ENCODE measurements at regions not wholly inside any gene's neighbourhood (a gene's known extent, or its start where the extent isn't known, plus 50 kb on each side); places are given as distances from the start of the nearest gene placed in this dataset.

GRCh38 chr3:153330901-153331300, 168.9 kb downstream of the RAP2B start:
- no peak for TF ChIP-seq CTCF (IDR thresholded peaks at IDR 0.05)
- no peak for TF ChIP-seq EZH2 (IDR thresholded peaks at IDR 0.05; ENCODE audit: borderline replicate concordance, insufficient read depth, low read depth, low read length, poor library complexity, severe bottlenecking)
